NCI-H2196 treated with DMSO at 0.1 percent for 48 hours (cell line): ENCODE measurements at regions not wholly inside any gene's neighbourhood (a gene's known extent, or its start where the extent isn't known, plus 50 kb on each side); places are given as distances from the start of the nearest gene placed in this dataset.

Source experiments
- DNase-seq: peaks from one replicate; lab custom pipeline; 2025; ENCODE audit not compliant: unreplicated experiment; lab: John Stamatoyannopoulos, UW

- DNase-seq, result no peak
Observed at GRCh38 chr12:125267114-125267513, 201.9 kb downstream of the AACS start.

GRCh38 chr12:125269276-125269675, 204.0 kb downstream of the AACS start:
- DNase-seq, result no peak

DNA sequence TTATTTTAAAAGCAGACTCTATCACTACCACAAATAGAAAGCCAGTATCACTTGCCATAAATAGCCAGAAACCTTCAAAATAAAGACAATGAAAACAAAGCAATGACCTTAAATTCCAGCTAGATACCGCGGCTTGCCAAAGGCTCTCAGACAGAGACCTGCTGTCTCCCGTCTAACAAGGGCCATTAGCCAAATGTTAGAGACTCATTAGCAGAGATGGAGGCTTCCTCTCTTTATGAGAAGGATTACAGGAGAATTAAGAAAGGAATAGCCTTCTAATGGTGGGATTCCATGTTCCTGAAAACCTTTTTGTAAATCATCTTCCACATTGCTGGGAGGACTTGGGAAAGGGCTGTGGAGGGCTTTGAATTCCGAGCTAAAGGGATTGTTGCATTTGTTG, 206.7 kb downstream of the AACS start:
- DNase-seq, result no peak

GRCh38 chr12:125272383-125272933, 207.2 kb downstream of the AACS start:
- no peak for DNase-seq

DNA sequence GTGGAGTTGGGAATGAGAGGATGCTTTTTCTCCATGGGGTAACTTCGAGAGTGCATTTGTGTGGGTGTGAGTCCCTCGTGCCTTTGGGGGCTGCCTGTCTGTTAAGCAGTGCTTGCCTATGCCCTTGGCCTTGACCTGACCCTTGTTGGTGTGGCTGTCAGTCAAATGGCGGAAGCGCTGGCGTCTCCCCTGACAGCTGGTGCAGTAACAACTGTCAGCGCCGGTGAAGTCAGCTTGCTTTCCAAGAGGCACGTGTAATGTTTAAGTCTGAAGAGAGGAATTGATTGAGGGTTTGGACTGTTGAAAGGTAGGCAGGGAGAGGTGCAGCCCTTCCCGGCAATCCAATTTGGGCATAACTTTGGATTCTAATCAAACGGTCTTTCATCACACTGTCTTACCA, 211.3 kb downstream of the AACS start:
- DNase-seq, result no peak

- no peak for DNase-seq
Observed at GRCh38 chr12:125280482-125281377, 215.5 kb downstream of the AACS start.

GRCh38 chr12:125282921-125283320, 217.7 kb downstream of the AACS start:
- DNase-seq, result no peak

DNA sequence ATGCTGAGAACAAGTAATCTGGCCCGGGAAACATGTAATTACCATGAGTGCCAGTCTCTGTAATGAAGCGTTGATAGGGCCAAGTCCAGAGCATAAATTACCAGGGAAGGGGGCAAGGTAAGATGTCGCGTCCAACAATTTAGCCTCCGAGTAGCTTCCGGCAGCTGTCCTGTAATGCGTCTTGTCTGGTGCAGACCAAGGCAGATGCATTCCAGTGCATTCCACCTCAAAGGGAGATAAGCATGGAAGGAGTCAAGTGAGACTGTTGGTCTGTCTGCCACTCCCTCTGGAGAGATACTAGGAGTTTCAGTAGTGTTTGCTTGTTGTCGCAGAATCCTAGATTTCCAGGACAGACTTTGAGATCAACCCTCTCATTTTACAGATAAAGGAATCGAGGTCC, 218.3 kb downstream of the AACS start:
- no peak for DNase-seq

DNA sequence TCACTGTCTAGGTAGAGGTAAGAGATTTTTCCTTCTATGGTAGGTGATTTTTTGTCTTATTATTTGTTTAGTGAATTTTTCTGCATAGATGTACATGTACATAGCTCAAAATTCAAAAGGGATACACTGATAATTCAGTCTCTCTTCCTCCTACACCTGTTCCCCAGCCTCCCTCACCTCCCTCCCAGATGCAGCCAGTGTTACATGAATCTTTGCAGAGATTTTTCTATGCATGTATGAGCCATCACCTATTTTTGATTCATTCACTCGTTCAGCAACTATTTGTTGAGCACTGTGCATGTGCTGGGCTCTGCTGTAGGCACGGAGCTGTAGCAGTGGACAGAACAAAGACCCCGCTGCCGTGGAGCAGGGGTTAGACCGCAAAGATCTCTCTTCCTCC, 218.9 kb downstream of the AACS start:
- no peak for DNase-seq

GRCh38 chr12:125284945-125285685, 219.9 kb downstream of the AACS start:
- no peak for DNase-seq

- no peak for DNase-seq
Observed at GRCh38 chr12:125286005-125286727, 220.9 kb downstream of the AACS start.

- no peak for DNase-seq
Observed at GRCh38 chr12:125287155-125287847, 222.1 kb downstream of the AACS start.

GRCh38 chr12:125288931-125289928, 224.0 kb downstream of the AACS start:
- no peak for DNase-seq

DNA sequence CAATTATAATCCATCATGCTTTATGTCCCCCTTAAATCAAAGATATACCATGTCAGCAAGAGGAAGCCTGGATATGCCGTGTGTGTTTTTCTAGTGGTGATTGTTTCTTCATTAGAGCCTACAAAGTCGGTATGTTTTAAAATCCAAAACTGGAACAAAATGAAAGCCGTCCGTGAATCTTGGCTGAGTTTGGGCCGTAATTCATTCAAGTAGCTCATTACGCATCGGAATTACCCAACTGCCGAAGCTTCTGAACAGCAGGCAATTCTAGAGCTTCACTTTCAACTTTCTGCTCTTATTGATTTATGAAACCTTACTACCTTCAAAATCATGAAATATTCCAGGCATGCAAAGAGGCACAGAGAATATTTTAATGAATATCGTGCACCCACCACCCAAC, 224.7 kb downstream of the AACS start:
- no peak for DNase-seq

DNA sequence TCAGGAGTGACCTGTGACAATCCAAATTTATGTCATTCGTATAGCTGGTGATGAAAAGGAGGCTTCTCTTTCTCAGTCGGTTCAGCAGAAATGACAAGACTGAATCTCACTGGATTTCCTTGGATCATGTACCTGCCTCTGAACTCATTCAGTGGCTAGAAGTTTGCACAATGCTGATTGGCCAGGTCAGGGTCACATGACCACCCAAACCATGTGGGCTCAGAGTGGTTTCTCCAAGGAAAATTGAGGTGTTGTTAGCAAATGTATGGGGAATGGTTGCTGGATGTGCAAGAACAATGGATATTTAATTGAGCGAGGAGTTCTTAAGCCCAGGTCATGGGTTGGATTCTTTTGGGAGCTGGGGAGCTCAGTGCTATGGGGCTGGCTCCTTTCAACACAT, 227.5 kb downstream of the AACS start:
- no peak for DNase-seq

- no peak for DNase-seq
Observed at GRCh38 chr12:125295550-125295949, 230.3 kb downstream of the AACS start.

- DNase-seq, result no peak
Observed at GRCh38 chr12:125296701-125297100, 231.5 kb downstream of the AACS start.

DNA sequence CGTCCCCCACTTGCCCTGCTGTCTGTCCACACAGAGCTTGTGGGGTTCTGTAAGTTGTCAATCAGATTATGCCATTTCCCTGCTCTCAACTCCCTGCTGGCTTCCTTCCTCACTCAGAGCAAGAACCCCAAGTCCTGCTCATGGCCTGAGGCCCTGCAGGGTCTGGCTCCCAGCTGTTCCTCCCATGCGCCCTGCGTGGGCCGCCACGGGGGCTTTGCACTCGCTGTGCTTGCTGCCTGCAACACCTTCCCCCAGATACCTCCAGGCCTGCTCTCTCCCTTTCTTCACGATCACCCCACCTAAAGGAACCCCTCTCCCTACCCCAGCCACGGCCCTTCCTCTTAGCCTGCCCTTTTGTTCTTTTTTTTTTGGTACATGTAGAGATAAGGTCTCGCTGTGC, 234.6 kb downstream of the AACS start:
- no peak for DNase-seq

- DNase-seq, result no peak
Observed at GRCh38 chr12:125300249-125300648, 235.0 kb downstream of the AACS start.

DNA sequence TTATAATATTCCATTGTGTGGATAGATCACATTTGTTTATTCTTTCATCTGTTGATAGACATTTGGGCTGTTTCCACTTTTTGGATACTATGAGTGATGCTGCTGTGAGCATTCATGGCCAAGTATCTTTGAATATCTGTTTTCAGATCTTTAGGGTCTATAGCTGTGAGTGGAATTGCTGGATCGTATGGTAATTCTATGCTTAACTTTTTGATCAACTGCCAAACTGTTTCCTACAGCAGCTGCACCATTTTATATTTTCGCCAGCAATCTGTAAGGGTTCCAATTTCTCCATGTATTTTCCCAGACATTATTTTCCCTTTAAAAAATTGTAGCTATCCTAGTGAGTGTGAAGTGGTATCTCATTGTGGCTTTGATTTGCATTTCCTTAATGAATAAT, 238.1 kb downstream of the AACS start:
- DNase-seq, result no peak
